B cell (primary cell): ENCODE measurements at regions not wholly inside any gene's neighbourhood (a gene's known extent, or its start where the extent isn't known, plus 50 kb on each side); places are given as distances from the start of the nearest gene placed in this dataset.

Experiments
- ATAC-seq: fragments of 200-7000 bp; cut with Tn5 transposase; one replicate; pipeline ENCODE4 v1.10.0; 2021; ENCODE audit warnings: low read depth, mild to moderate bottlenecking, moderate number of reproducible peaks, moderate library complexity
- CTCF ChIA-PET: fragments of 350-600 bp; sonication (Branson Sonifier 250); formaldehyde crosslinking; loops from one replicate; lab custom pipeline; 2021; ENCODE audit warnings: antibody characterized with exemption, inconsistent platforms; lab: Charles Lee
- POLR2A ChIA-PET: fragments of 350-600 bp; sonication (Branson Sonifier 250); formaldehyde crosslinking; loops from one replicate; lab custom pipeline; 2021; ENCODE audit warnings: antibody characterized with exemption; lab: Charles Lee
- DNase-seq: peaks from one replicate; pipeline ENCODE4 v3.0.0; 2013
- H2AFZ ChIP-seq: 2 replicates; pipeline ENCODE4 v1.6.1; 2012; ENCODE audit warnings: mild to moderate bottlenecking, low read depth, low read length; ENCODE audit not compliant: insufficient read depth, poor library complexity, severe bottlenecking
- H3K27ac ChIP-seq, 2 donors: 1 replicate in 1 of 2; 2 replicates in 1 of 2; pipeline ENCODE4 v1.5.1; 2012 to 2013; ENCODE audit warnings: low read length in 2 of 2, mild to moderate bottlenecking in 2 of 2, moderate library complexity in 1 of 2
- H3K27me3 ChIP-seq, 4 experiments: fragments of 200-600 bp in 1 of 4; sonication (generic) in 1 of 4; replicated peaks in 1 of 4; 1 replicate in 2 of 4; 2 replicates in 2 of 4; pipeline versions ENCODE4 v1.6.1 to v1.7.0; 2013 to 2016; ENCODE audit warnings: low read length in 3 of 4, mild to moderate bottlenecking in 2 of 4, mixed read lengths in 1 of 4, moderate library complexity in 1 of 4; ENCODE audit not compliant: insufficient read depth in 4 of 4, control insufficient read depth in 3 of 4; ENCODE audit errors: control extremely low read depth in 1 of 4
- H3K36me3 ChIP-seq, 2 experiments: replicated peaks in 1 of 2; 1 replicate in 1 of 2; 2 replicates in 1 of 2; pipeline versions ENCODE4 v1.6.1 to v1.7.1; 2013; ENCODE audit warnings: low read length in 1 of 2; ENCODE audit not compliant: insufficient read depth in 2 of 2, control insufficient read depth in 1 of 2; ENCODE audit errors: control extremely low read depth in 1 of 2, extremely low read depth in 1 of 2
- H3K4me1 ChIP-seq, 2 donors: fragments of 200-600 bp in 1 of 2; sonication (generic) in 1 of 2; 1 replicate in 1 of 2; 2 replicates in 1 of 2; pipeline versions ENCODE4 v1.5.1 to v1.6.1; 2013 to 2017; ENCODE audit warnings: low read length in 2 of 2; ENCODE audit not compliant: control insufficient read depth in 2 of 2, insufficient read depth in 2 of 2
- H3K4me2 ChIP-seq: replicated peaks from 2 replicates; pipeline ENCODE3; 2012; ENCODE audit warnings: mild to moderate bottlenecking, low read depth, low read length; ENCODE audit not compliant: poor library complexity, severe bottlenecking
- H3K4me3 ChIP-seq, 5 experiments: fragments of 200-600 bp in 1 of 5; sonication (generic) in 1 of 5; 1 replicate in 3 of 5; 2 replicates in 2 of 5; pipeline versions ENCODE4 v1.5.1 to v1.7.0; 2011 to 2016; ENCODE audit warnings: low read length in 4 of 5, mild to moderate bottlenecking in 4 of 5, low read depth in 2 of 5, control low read depth in 1 of 5, moderate library complexity in 1 of 5; ENCODE audit not compliant: insufficient read depth in 1 of 5; ENCODE audit errors: control extremely low read depth in 1 of 5, extremely low read depth in 1 of 5
- H3K79me2 ChIP-seq: fragments of 200-600 bp; sonication (generic); one replicate; pipeline ENCODE4 v1.6.0; 2016; ENCODE audit warnings: low read length; ENCODE audit not compliant: control insufficient read depth, insufficient read depth
- H3K9ac ChIP-seq: fragments of 200-600 bp; sonication (generic); 2 replicates; pipeline ENCODE4 v1.6.1; 2017; ENCODE audit warnings: mild to moderate bottlenecking, low read length, moderate library complexity
- H3K9me3 ChIP-seq, 3 donors: one replicate each; pipeline versions ENCODE4 v1.6.1 to v1.7.1; 2013; ENCODE audit warnings: low read length in 2 of 3; ENCODE audit not compliant: control insufficient read depth in 2 of 3, insufficient read depth in 1 of 3; ENCODE audit errors: control extremely low read depth in 1 of 3
- H4K20me1 ChIP-seq: 2 replicates; pipeline ENCODE4 v1.6.0; 2012; ENCODE audit warnings: mild to moderate bottlenecking, low read length; ENCODE audit not compliant: insufficient read depth, control insufficient read depth, poor library complexity, severe bottlenecking
- H3K27ac Mint-ChIP-seq: one replicate; pipeline ENCODE4 v1.8.0; 2021; ENCODE audit warnings: mixed read lengths
- H3K27me3 Mint-ChIP-seq: one replicate; pipeline ENCODE4 v1.8.0; 2021; ENCODE audit warnings: mixed read lengths
- H3K4me1 Mint-ChIP-seq: one replicate; pipeline ENCODE4 v1.8.0; 2021; ENCODE audit warnings: mixed read lengths
- H3K4me3 Mint-ChIP-seq: one replicate; pipeline ENCODE4 v1.8.0; 2021; ENCODE audit warnings: mixed read lengths
- H3K9me3 Mint-ChIP-seq: one replicate; pipeline ENCODE4 v1.8.0; 2022; ENCODE audit warnings: mixed read lengths; ENCODE audit not compliant: insufficient read depth
- CTCF ChIP-seq: fragments of 200-600 bp; IDR thresholded peaks from one replicate; pipeline ENCODE4 v1.8.0; 2022; ENCODE audit warnings: antibody characterized with exemption, mild to moderate bottlenecking
- EZH2 ChIP-seq: IDR thresholded peaks from 2 replicates; pipeline ENCODE4 v1.6.1; 2012; ENCODE audit warnings: borderline replicate concordance, low read depth, mild to moderate bottlenecking, moderate library complexity, low read length; ENCODE audit not compliant: insufficient read depth, poor library complexity, severe bottlenecking
- WGBS: methylation state at CpG from one replicate; pipeline ENCODE4 v1.1.5; 2013; ENCODE audit warnings: missing lambda C conversion rate; ENCODE audit not compliant: insufficient coverage; 5-methylcytosine and 5-hydroxymethylcytosine counted together
- intact Hi-C: fragments of 100-400 bp; cut with micrococcal nuclease; formaldehyde crosslinking; loops from one replicate; pipeline ENCODE4 v1.10.0; 2022

- TF ChIP-seq CTCF, result no peak
- no peak for TF ChIP-seq EZH2
- Histone ChIP-seq H3K4me2 (no peak overlapping the region), H3K9me3 (peaks cover 0 to 4% (median 0%) of the 10 kb centered on the region in 3 donors), H3K9ac (no peak overlapping the region), H3K36me3 (no peaks in the 10 kb centered on the region), H3K4me1 (no peaks in the 10 kb centered on the region), H3K27ac (no peak overlapping the region), H4K20me1 (no peaks in the 10 kb centered on the region), H3K27me3 (no peaks in the 10 kb centered on the region), H3K4me3 (no peak overlapping the region), H2AFZ (no peak overlapping the region), H3K79me2 (no peaks in the 10 kb centered on the region)
- POLR2A ChIA-PET, result no interaction called here
- peaks cover 2% of the 10 kb centered on the region for H3K9me3 Mint-ChIP-seq
- no peaks in the 10 kb centered on the region for H3K4me1 Mint-ChIP-seq
- no peak overlapping the region for H3K4me3 Mint-ChIP-seq
- WGBS, result 93% methylated on average over 7 of the region's 9 CpGs
- intact Hi-C loops, result no loop called here
- no peak for DNase-seq
- no peaks in the 10 kb centered on the region for H3K27me3 Mint-ChIP-seq
- no peak overlapping the region for H3K27ac Mint-ChIP-seq
- no peak for ATAC-seq
- CTCF ChIA-PET, result no interaction called here
Observed at GRCh38 chr20:61184194-61184593, 67.9 kb upstream of the CDH4 start.

- ChIA-PET CTCF (no interaction called here), POLR2A (no interaction called here)
- Mint-ChIP-seq H3K9me3 (peaks cover 1% of the 10 kb centered on the region), H3K27ac (no peak overlapping the region), H3K4me3 (no peak overlapping the region), H3K27me3 (no peaks in the 10 kb centered on the region), H3K4me1 (no peaks in the 10 kb centered on the region)
- H3K79me2 ChIP-seq, result no peaks in the 10 kb centered on the region
- H3K9me3 ChIP-seq, result peaks cover 0 to 4% (median 0%) of the 10 kb centered on the region in 3 donors
- no peaks in the 10 kb centered on the region for H3K27me3 ChIP-seq
- no peaks in the 10 kb centered on the region for H3K36me3 ChIP-seq
- intact Hi-C loops, result no loop called here
- H3K4me2 ChIP-seq, result no peak overlapping the region
- DNase-seq (no peak), ATAC-seq (no peak)
- no peak overlapping the region for H3K9ac ChIP-seq
- WGBS, result 83% methylated on average over 3 of the region's 7 CpGs
- no peak overlapping the region for H2AFZ ChIP-seq
- TF ChIP-seq EZH2, result no peak
- TF ChIP-seq CTCF, result no peak
- no peak overlapping the region for H3K27ac ChIP-seq
- H4K20me1 ChIP-seq, result no peaks in the 10 kb centered on the region
- H3K4me1 ChIP-seq, result no peaks in the 10 kb centered on the region
- no peak overlapping the region for H3K4me3 ChIP-seq
Observed at GRCh38 chr20:61185181-61185580, 66.9 kb upstream of the CDH4 start.
